Endodermal cell (in vitro differentiated cells): ENCODE measurements at regions not wholly inside any gene's neighbourhood (a gene's known extent, or its start where the extent isn't known, plus 50 kb on each side); places are given as distances from the start of the nearest gene placed in this dataset.

Source experiments
- DNase-seq: peaks from one replicate; pipeline ENCODE4 v3.0.0-alpha.2; 2017
- H3K27ac ChIP-seq: 2 replicates; pipeline ENCODE4 v1.5.1; 2013; ENCODE audit warnings: mild to moderate bottlenecking, low read depth, low read length, moderate library complexity
- H3K27me3 ChIP-seq: 2 replicates; pipeline ENCODE4 v1.6.1; 2013; ENCODE audit warnings: mild to moderate bottlenecking, low read length, moderate library complexity; ENCODE audit not compliant: insufficient read depth, control insufficient read depth, poor library complexity, severe bottlenecking
- H3K36me3 ChIP-seq: 2 replicates; pipeline ENCODE4 v1.7.0; 2013; ENCODE audit warnings: mild to moderate bottlenecking, low read length, moderate library complexity; ENCODE audit not compliant: control insufficient read depth, insufficient read depth
- H3K4me1 ChIP-seq: one replicate; pipeline ENCODE4 v1.7.0; 2013; ENCODE audit warnings: low read length; ENCODE audit not compliant: control insufficient read depth, insufficient read depth
- H3K4me3 ChIP-seq: 2 replicates; pipeline ENCODE4 v1.5.1; 2013; ENCODE audit warnings: mild to moderate bottlenecking, low read length, moderate library complexity
- H3K9ac ChIP-seq: 2 replicates; pipeline ENCODE4 v1.6.1; 2013; ENCODE audit warnings: mild to moderate bottlenecking, low read length, moderate library complexity; ENCODE audit not compliant: poor library complexity, severe bottlenecking; ENCODE audit errors: extremely low read depth
- H3K9me3 ChIP-seq: 2 replicates; pipeline ENCODE4 v1.6.1; 2013; ENCODE audit warnings: mild to moderate bottlenecking, low read length, moderate library complexity; ENCODE audit not compliant: control insufficient read depth
- H3K27ac Mint-ChIP-seq: 2 replicates; pipeline ENCODE4 v1.8.0; 2020; ENCODE audit warnings: mixed read lengths
- H3K27me3 Mint-ChIP-seq: 2 replicates; pipeline ENCODE4 v1.8.0; 2021; ENCODE audit warnings: mild to moderate bottlenecking, mixed read lengths; ENCODE audit not compliant: insufficient read depth
- H3K36me3 Mint-ChIP-seq: 2 replicates; pipeline ENCODE4 v1.8.0; 2020; ENCODE audit warnings: low read depth, mixed read lengths
- H3K4me1 Mint-ChIP-seq: 2 replicates; pipeline ENCODE4 v1.8.0; 2020; ENCODE audit warnings: mixed read lengths
- H3K4me3 Mint-ChIP-seq: 2 replicates; pipeline ENCODE4 v1.8.0; 2020; ENCODE audit warnings: mild to moderate bottlenecking, moderate library complexity, mixed read lengths
- H3K9me3 Mint-ChIP-seq: 2 replicates; pipeline ENCODE4 v1.8.0; 2020; ENCODE audit warnings: mild to moderate bottlenecking, mixed read lengths
- WGBS, 2 experiments: methylation state at CpG; one replicate each; pipeline versions ENCODE4 v1.1.5 to v1.1.7; 2013; ENCODE audit warnings: missing lambda C conversion rate in 2 of 2, mixed read lengths in 1 of 2; ENCODE audit not compliant: insufficient coverage in 1 of 2, insufficient read length in 1 of 2; 5-methylcytosine and 5-hydroxymethylcytosine counted together
- TF ChIP-seq, protein P1 (sequence below): fragments of 200-600 bp; sonication (generic); conservative IDR thresholded peaks from 2 replicates; pipeline ENCODE4 v1.5.0; 2021; ENCODE audit warnings: antibody characterized with exemption, mild to moderate bottlenecking

DNA sequence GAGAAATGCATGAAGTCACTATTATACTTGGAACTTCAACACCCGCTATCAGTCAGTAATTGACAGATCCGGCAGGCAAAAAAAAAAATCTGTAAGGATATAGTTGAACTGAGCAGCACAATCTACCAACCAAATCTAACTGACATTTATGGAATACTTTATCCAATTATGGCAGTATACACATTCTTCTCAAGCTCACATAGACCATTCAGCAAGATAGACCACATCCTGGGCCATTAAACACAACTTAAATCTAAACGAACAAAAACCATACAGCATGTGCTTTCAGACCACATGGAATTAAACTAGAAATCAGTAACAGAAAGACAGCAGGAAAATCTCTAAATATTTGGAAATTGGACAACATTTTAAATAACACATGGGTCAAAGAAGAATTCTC, 112.7 kb downstream of the MPP7 start:
- Mint-ChIP-seq H3K36me3 (no peaks in the 10 kb centered on the region), H3K27ac (no peak overlapping the region), H3K27me3 (no peaks in the 10 kb centered on the region), H3K9me3 (peaks cover 2% of the 10 kb centered on the region), H3K4me1 (peaks cover 8% of the 10 kb centered on the region), H3K4me3 (no peak overlapping the region)
- Histone ChIP-seq H3K4me1 (no peaks in the 10 kb centered on the region), H3K27me3 (no peaks in the 10 kb centered on the region), H3K9ac (no peak overlapping the region), H3K36me3 (no peaks in the 10 kb centered on the region), H3K9me3 (no peaks in the 10 kb centered on the region), H3K4me3 (no peak overlapping the region), H3K27ac (no peak overlapping the region)
- WGBS, 2 experiments, result 90% methylated on average over 3 of the region's 3 CpGs; no CpG with 5 or more reads in 1 of the 2 experiments
- DNase-seq, result no peak
- TF ChIP-seq, protein P1, sequence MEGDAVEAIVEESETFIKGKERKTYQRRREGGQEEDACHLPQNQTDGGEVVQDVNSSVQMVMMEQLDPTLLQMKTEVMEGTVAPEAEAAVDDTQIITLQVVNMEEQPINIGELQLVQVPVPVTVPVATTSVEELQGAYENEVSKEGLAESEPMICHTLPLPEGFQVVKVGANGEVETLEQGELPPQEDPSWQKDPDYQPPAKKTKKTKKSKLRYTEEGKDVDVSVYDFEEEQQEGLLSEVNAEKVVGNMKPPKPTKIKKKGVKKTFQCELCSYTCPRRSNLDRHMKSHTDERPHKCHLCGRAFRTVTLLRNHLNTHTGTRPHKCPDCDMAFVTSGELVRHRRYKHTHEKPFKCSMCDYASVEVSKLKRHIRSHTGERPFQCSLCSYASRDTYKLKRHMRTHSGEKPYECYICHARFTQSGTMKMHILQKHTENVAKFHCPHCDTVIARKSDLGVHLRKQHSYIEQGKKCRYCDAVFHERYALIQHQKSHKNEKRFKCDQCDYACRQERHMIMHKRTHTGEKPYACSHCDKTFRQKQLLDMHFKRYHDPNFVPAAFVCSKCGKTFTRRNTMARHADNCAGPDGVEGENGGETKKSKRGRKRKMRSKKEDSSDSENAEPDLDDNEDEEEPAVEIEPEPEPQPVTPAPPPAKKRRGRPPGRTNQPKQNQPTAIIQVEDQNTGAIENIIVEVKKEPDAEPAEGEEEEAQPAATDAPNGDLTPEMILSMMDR, result no peak

DNA sequence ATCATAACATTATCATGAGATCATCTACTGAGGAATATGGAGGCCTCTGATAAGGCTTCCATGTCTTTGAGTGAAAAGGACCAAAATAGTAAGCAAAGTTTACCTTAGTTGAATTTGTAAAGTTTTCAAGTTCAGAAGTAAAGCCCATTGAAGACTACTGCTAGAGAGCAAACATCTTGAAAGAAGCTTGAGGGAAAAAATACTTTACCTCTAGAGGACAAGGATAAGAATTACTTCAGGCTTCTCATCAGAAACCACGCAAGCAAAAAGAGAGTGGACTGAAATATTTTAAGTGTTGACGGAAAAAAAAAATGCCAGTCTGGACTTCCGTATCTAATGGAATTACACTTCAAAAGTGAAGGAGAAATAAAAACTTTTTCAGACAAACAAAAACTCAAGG, 114.3 kb downstream of the MPP7 start:
- no peaks in the 10 kb centered on the region for H3K36me3 Mint-ChIP-seq
- no peak overlapping the region for H3K27ac Mint-ChIP-seq
- TF ChIP-seq, protein P1, result no peak
- 92 to 100% methylated on average over 3 of the region's 3 CpGs for WGBS, 2 experiments
- H3K4me1 Mint-ChIP-seq, result peaks cover 8% of the 10 kb centered on the region
- peaks cover 2% of the 10 kb centered on the region for H3K9me3 Mint-ChIP-seq
- Histone ChIP-seq H3K27me3 (no peaks in the 10 kb centered on the region), H3K4me1 (no peaks in the 10 kb centered on the region), H3K36me3 (no peaks in the 10 kb centered on the region), H3K9me3 (no peaks in the 10 kb centered on the region), H3K4me3 (no peak overlapping the region), H3K27ac (no peak overlapping the region), H3K9ac (no peak overlapping the region)
- H3K27me3 Mint-ChIP-seq, result no peaks in the 10 kb centered on the region
- DNase-seq, result no peak
- no peak overlapping the region for H3K4me3 Mint-ChIP-seq

DNA sequence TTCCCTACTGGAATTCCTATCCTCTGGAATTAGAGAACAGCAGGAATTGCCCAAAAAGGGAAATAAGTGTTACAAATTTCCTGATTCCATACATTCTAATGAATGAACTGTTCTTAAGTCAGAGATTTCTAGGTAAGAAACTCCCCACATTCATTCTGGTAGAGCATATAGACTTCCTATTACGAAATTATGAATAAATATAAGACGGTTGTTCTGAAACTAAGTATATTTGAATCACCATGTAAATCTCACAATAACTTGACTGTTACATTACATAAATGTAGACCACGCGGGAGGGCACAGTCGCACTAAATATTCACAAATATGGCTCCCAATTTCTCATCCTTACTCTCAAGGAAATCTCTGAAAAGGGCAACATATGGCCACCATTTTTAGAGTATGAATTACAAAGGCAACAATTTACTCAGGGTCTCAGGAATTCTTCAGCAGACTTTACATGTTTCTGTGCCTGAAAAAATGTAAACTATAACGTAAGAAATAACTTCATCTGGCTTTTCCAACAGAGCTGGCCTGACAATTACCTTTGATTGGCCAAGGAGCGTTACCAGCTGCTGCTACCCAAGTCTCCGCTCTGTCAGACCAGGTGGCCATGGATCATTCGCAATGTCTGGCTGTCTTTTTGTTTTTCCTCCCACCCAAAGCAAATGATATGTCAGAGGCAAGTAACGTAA, 115.8 kb downstream of the MPP7 start:
- no peak overlapping the region for H3K4me3 ChIP-seq
- no peaks in the 10 kb centered on the region for H3K9me3 ChIP-seq
- H3K27ac Mint-ChIP-seq, result no peak overlapping the region
- TF ChIP-seq, protein P1, result no peak
- no peaks in the 10 kb centered on the region for H3K9me3 Mint-ChIP-seq
- H3K9ac ChIP-seq, result no peak overlapping the region
- no peak overlapping the region for H3K4me3 Mint-ChIP-seq
- H3K4me1 ChIP-seq, result no peaks in the 10 kb centered on the region
- no peak for DNase-seq
- no peaks in the 10 kb centered on the region for H3K36me3 ChIP-seq
- no peak overlapping the region for H3K27ac ChIP-seq
- no peaks in the 10 kb centered on the region for H3K27me3 Mint-ChIP-seq
- H3K36me3 Mint-ChIP-seq, result no peaks in the 10 kb centered on the region
- no peaks in the 10 kb centered on the region for H3K27me3 ChIP-seq
- H3K4me1 Mint-ChIP-seq, result peaks cover 2% of the 10 kb centered on the region
- 86 to 93% methylated on average over 3 to 9 of the region's 10 CpGs for WGBS, 2 experiments
